A673 (cell line): ENCODE measurements at regions not wholly inside any gene's neighbourhood (a gene's known extent, or its start where the extent isn't known, plus 50 kb on each side); places are given as distances from the start of the nearest gene placed in this dataset.
A peak's percentile ranks its signal among the peaks of the same experiment; 100 is the strongest.

ENCODE experiments used
- BruUV-seq: library from RNA; stranded (reverse); fragments of 400-500 nt; replicated peaks from 2 replicates; lab custom pipeline; 2021; lab: Mats Ljungman, UMichigan
- CTCF ChIA-PET: fragments of 300-600 bp; sonication (Branson Sonifier 250); formaldehyde crosslinking; loops from one replicate; lab custom pipeline; 2022; ENCODE audit warnings: antibody characterized with exemption; lab: Charles Lee
- POLR2A ChIA-PET: fragments of 300-600 bp; sonication (Branson Sonifier 250); formaldehyde crosslinking; loops from one replicate; lab custom pipeline; 2022; ENCODE audit warnings: antibody characterized with exemption; ENCODE audit not compliant: low non-redundant PET; lab: Charles Lee
- DNase-seq: peaks from one replicate; pipeline ENCODE4 v3.0.0-alpha.2; 2015; ENCODE audit warnings: low spot score
- H3K27ac ChIP-seq: fragments of 200-600 bp; sonication (generic); 2 replicates; pipeline ENCODE4 v1.5.1; 2016; ENCODE audit warnings: mixed run types, low read depth, mild to moderate bottlenecking, mixed read lengths, antibody characterized with exemption, low read length; ENCODE audit not compliant: poor library complexity, severe bottlenecking
- H3K27me3 ChIP-seq: fragments of 200-600 bp; sonication (generic); replicated peaks from 2 replicates; pipeline ENCODE4 v1.6.1; 2017; ENCODE audit warnings: mixed run types, low read depth, mild to moderate bottlenecking, mixed read lengths, antibody characterized with exemption, low read length; ENCODE audit not compliant: insufficient read depth, poor library complexity
- H3K36me3 ChIP-seq: fragments of 200-600 bp; sonication (generic); 2 replicates; pipeline ENCODE4 v1.6.1; 2016; ENCODE audit warnings: mixed run types, mild to moderate bottlenecking, mixed read lengths, antibody characterized with exemption, low read length; ENCODE audit not compliant: insufficient read depth, poor library complexity, severe bottlenecking
- H3K4me1 ChIP-seq: fragments of 200-600 bp; sonication (generic); 2 replicates; pipeline ENCODE4 v1.6.1; 2017; ENCODE audit warnings: mixed run types, mild to moderate bottlenecking, mixed read lengths, antibody characterized with exemption, low read length; ENCODE audit not compliant: insufficient read depth, poor library complexity, severe bottlenecking
- H3K4me3 ChIP-seq: fragments of 200-600 bp; sonication (generic); 2 replicates; pipeline ENCODE4 v1.5.1; 2016; ENCODE audit warnings: low read depth, mixed run types, mild to moderate bottlenecking, mixed read lengths, low read length; ENCODE audit not compliant: poor library complexity, severe bottlenecking
- H3K9me3 ChIP-seq: fragments of 200-600 bp; sonication (generic); 2 replicates; pipeline ENCODE4 v1.6.1; 2016; ENCODE audit warnings: mixed run types, low read depth, mild to moderate bottlenecking, mixed read lengths, antibody characterized with exemption, low read length; ENCODE audit not compliant: poor library complexity, severe bottlenecking
- CTCF ChIP-seq: fragments of 300-800, 200-600 bp; sonication (generic); conservative IDR thresholded peaks from 2 replicates; pipeline ENCODE4 v1.5.1; 2017; ENCODE audit warnings: low read depth, mild to moderate bottlenecking, antibody characterized with exemption, low read length, moderate library complexity, mixed read lengths
- EZH2 ChIP-seq: fragments of 200-600 bp; sonication (generic); IDR thresholded peaks from 2 replicates; pipeline ENCODE4 v1.6.1; 2017; ENCODE audit warnings: borderline replicate concordance, low read depth, mild to moderate bottlenecking, mixed read lengths, antibody characterized with exemption, low read length; ENCODE audit not compliant: poor library complexity, severe bottlenecking
- intact Hi-C: fragments of 100-400 bp; cut with micrococcal nuclease; formaldehyde crosslinking; loops from one replicate; pipeline ENCODE4 v1.10.0; 2022; ENCODE audit not compliant: unreplicated experiment

- ChIA-PET CTCF (no interaction called here), POLR2A (no interaction called here)
- Histone ChIP-seq H3K27ac (no peak overlapping the region), H3K4me1 (peaks cover 39% of the 10 kb centered on the region), H3K36me3 (no peaks in the 10 kb centered on the region), H3K27me3 (peaks cover 9% of the 10 kb centered on the region), H3K9me3 (no peaks in the 10 kb centered on the region), H3K4me3 (peak overlapping the region; percentile 36)
- no peak for DNase-seq
- intact Hi-C loops: no loop called here
- TF ChIP-seq CTCF: no peak
- TF ChIP-seq EZH2: no peak
- BruUV-seq: no TSS peak
These were observed 308.5 kb upstream of the ARRDC4 start for GRCh38 chr15:97652041-97652440.

DNA sequence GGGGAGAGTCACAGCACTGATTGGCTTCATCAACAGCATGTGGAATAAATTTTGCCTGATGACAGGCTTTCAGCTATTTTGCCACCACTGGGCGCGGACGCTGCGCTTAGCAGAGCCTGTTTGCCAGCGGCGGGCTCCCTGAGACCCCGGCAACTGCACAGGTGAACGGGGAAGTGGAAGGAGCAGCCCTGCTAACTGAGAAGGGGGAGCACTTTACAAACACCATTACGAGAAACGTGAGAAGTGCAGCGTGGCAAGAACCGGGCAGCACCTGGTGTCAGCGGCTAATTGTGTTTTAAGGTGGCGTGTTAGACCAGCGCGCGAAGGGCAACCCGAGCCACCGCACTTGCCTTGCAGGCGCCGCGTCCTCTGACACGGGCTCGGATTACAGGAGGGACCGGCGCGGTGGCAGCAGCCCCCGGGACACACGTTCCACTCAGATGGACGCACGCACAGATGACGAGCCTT is 307.8 kb upstream of the ARRDC4 start:
- ChIA-PET CTCF (no interaction called here), POLR2A (no interaction called here)
- Histone ChIP-seq H3K9me3 (no peaks in the 10 kb centered on the region), H3K4me3 (peak overlapping the region; percentile 36), H3K4me1 (peaks cover 39% of the 10 kb centered on the region), H3K27me3 (peaks cover 9% of the 10 kb centered on the region), H3K27ac (no peak overlapping the region), H3K36me3 (no peaks in the 10 kb centered on the region)
- intact Hi-C loops: no loop called here
- BruUV-seq: no TSS peak
- TF ChIP-seq EZH2: no peak
- DNase-seq: peak; percentile 28

GRCh38 chr15:97653896-97654295 is 306.6 kb upstream of the ARRDC4 start:
- no peak for DNase-seq
- ChIA-PET POLR2A (no interaction called here), CTCF (no interaction called here)
- Histone ChIP-seq H3K36me3 (no peaks in the 10 kb centered on the region), H3K27ac (no peak overlapping the region), H3K9me3 (no peaks in the 10 kb centered on the region), H3K4me3 (no peak overlapping the region), H3K27me3 (peaks cover 9% of the 10 kb centered on the region), H3K4me1 (peaks cover 39% of the 10 kb centered on the region)
- BruUV-seq: no TSS peak
- TF ChIP-seq EZH2 (no peak), CTCF (no peak)
- intact Hi-C loops: no loop called here

DNA sequence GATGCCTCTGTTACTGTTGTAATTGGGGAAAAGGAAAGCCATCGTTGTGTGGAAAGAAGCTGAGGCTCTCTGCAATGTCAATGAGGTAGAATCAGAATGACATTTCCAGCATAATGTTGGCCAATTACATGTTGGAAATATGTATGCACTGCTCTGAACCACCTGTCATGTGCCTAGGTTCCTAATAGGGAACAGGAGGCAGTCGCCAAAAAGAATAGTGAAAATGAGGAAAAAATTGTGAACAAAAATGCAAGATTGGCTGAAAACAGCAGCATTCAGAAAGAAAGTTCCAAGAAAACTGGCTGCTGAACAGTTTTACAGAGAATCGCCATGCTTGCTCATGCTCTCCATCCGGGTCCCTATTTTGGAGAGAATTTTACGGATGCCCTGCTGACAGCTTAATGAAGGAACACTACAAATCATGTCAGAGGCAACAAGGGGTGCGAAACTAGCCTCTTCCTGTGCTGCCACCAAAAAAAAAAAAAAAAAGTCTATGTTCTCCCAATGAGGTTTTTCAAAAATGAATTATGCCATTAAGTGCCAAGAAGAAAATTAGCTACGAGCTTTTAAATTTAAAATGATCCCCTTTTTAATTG is 305.9 kb upstream of the ARRDC4 start:
- TF ChIP-seq EZH2 (no peak), CTCF (no peak)
- H3K36me3 ChIP-seq: no peaks in the 10 kb centered on the region
- no peaks in the 10 kb centered on the region for H3K9me3 ChIP-seq
- ChIA-PET CTCF (no interaction called here), POLR2A (no interaction called here)
- intact Hi-C loops: no loop called here
- H3K27ac ChIP-seq: no peak overlapping the region
- peak; percentile 83 for DNase-seq
- peaks cover 9% of the 10 kb centered on the region for H3K27me3 ChIP-seq
- peaks cover 39% of the 10 kb centered on the region for H3K4me1 ChIP-seq
- BruUV-seq: no TSS peak
- H3K4me3 ChIP-seq: peak overlapping the region; percentile 19
